HG02588 (cell line): ENCODE measurements at regions not wholly inside any gene's neighbourhood (a gene's known extent, or its start where the extent isn't known, plus 50 kb on each side); places are given as distances from the start of the nearest gene placed in this dataset.
"Not testable (repeated sequence)": the region's sequence is repeated elsewhere in the genome, so short reads cannot be mapped to it uniquely, and the experiment has no call there.

Source experiments
- ATAC-seq: cut with Tn5 transposase; IDR thresholded peaks from one replicate; pipeline ENCODE4 v1.9.1; 2021; ENCODE audit warnings: mild to moderate bottlenecking, moderate library complexity; ENCODE audit not compliant: unreplicated experiment

- ATAC-seq, result no peak
Observed at GRCh38 chr5:42066131-42066530, 141.1 kb downstream of the FBXO4 start.

- ATAC-seq, result no peak
Observed at GRCh38 chr5:42074353-42074752, 149.3 kb downstream of the FBXO4 start.

- no peak for ATAC-seq
Observed at GRCh38 chr5:42089705-42090104, 164.6 kb downstream of the FBXO4 start.

- no peak for ATAC-seq
Observed at GRCh38 chr5:42090162-42090561, 165.1 kb downstream of the FBXO4 start.

- ATAC-seq, result not testable (repeated sequence)
Observed at GRCh38 chr5:42099846-42100245, 174.8 kb downstream of the FBXO4 start.

- ATAC-seq, result no peak
Observed at GRCh38 chr5:42108468-42108867, 183.4 kb downstream of the FBXO4 start.

- ATAC-seq, result no peak
Observed at GRCh38 chr5:42109006-42109572, 184.0 kb downstream of the FBXO4 start.

GRCh38 chr5:42115721-42116120 is 190.6 kb downstream of the FBXO4 start:
- not testable (repeated sequence) for ATAC-seq

- ATAC-seq, result no peak
Observed at GRCh38 chr5:42120070-42120469, 195.0 kb downstream of the FBXO4 start.

- ATAC-seq, result no peak
Observed at GRCh38 chr5:42121401-42121800, 196.3 kb downstream of the FBXO4 start.

GRCh38 chr5:42131081-42131480 is 206.0 kb downstream of the FBXO4 start:
- no peak for ATAC-seq

- no peak for ATAC-seq
Observed at GRCh38 chr5:42143361-42143760, 218.3 kb downstream of the FBXO4 start.

- ATAC-seq, result no peak
Observed at GRCh38 chr5:42148813-42149212, 223.7 kb downstream of the FBXO4 start.

GRCh38 chr5:42157215-42157614 is 232.1 kb downstream of the FBXO4 start:
- no peak for ATAC-seq

GRCh38 chr5:42163083-42163482 is 238.0 kb downstream of the FBXO4 start:
- no peak for ATAC-seq

- ATAC-seq, result no peak
Observed at GRCh38 chr5:42168091-42168670, 243.1 kb downstream of the FBXO4 start.

GRCh38 chr5:42176118-42176517 is 247.1 kb upstream of the GHR start:
- not testable (repeated sequence) for ATAC-seq

GRCh38 chr5:42179843-42180242 is 243.4 kb upstream of the GHR start:
- ATAC-seq, result not testable (repeated sequence)

GRCh38 chr5:42216904-42217303 is 206.3 kb upstream of the GHR start:
- no peak for ATAC-seq

- no peak for ATAC-seq
Observed at GRCh38 chr5:42217791-42218190, 205.4 kb upstream of the GHR start.

- ATAC-seq, result no peak
Observed at GRCh38 chr5:42225009-42225408, 198.2 kb upstream of the GHR start.

- no peak for ATAC-seq
Observed at GRCh38 chr5:42228279-42228678, 195.0 kb upstream of the GHR start.

- no peak for ATAC-seq
Observed at GRCh38 chr5:42230839-42231238, 192.4 kb upstream of the GHR start.
